ENCODE measurements at regions not wholly inside any gene's neighbourhood (a gene's known extent, or its start where the extent isn't known, plus 50 kb on each side); places are given as distances from the start of the nearest gene placed in this dataset.

GRCh38 chr1:215397843-215398242 lies 169.3 kb upstream of the KCTD3 start:
- DNase-seq: no peak
- POLR2A ChIA-PET (ENCODE audit: unreplicated experiment): no interaction called here
- no peak overlapping the region for H3K4me2 ChIP-seq (ENCODE audit: low read length)
- H3K9me3 ChIP-seq (ENCODE audit: low read length): no peaks in the 10 kb centered on the region
- H3F3A ChIP-seq (ENCODE audit: low read length, unreplicated experiment): no peaks in the 10 kb centered on the region
- no peaks in the 10 kb centered on the region for H3K4me1 ChIP-seq (ENCODE audit: insufficient read depth, low read length)
- ATAC-seq: no peak
- no peaks in the 10 kb centered on the region for H3K27me3 ChIP-seq (ENCODE audit: low read length)
- BruUV-seq (replicated peaks): no TSS peak
- no peaks in the 10 kb centered on the region for H3K79me2 ChIP-seq (ENCODE audit: low read length)
- no peak overlapping the region for H2AFZ ChIP-seq (ENCODE audit: low read length)
- H3K36me3 ChIP-seq (ENCODE audit: low read depth, low read length): no peaks in the 10 kb centered on the region
- H3K9me2 ChIP-seq (replicated peaks; ENCODE audit: low read length): no peaks in the 10 kb centered on the region
- TF ChIP-seq EZH2phosphoT487 (IDR thresholded peaks at IDR 0.05; ENCODE audit: borderline replicate concordance, low read length): no peak
- TF ChIP-seq EZH2 (IDR thresholded peaks at IDR 0.05; ENCODE audit: low read length, unreplicated experiment): no peak
- TF ChIP-seq CTCF (conservative IDR thresholded peaks at IDR 0.05; ENCODE audit: low read depth, low read length): no peak
- intact Hi-C loops (cut with micrococcal nuclease): no loop called here
- H4K20me1 ChIP-seq (ENCODE audit: low read length): no peaks in the 10 kb centered on the region
- H3K4me3 ChIP-seq (ENCODE audit: low read length): no peak overlapping the region
- CTCF ChIA-PET: no interaction called here
- H3K9ac ChIP-seq (ENCODE audit: low read length): no peak overlapping the region
- no peak overlapping the region for H3K27ac ChIP-seq (ENCODE audit: low read length)

GRCh38 chr1:215399787-215400186 lies 167.3 kb upstream of the KCTD3 start:
- H3K4me1 ChIP-seq (ENCODE audit: insufficient read depth, low read length): no peaks in the 10 kb centered on the region
- CTCF ChIA-PET: no interaction called here

GRCh38 chr1:215400741-215401140 lies 166.4 kb upstream of the KCTD3 start:
- ChIA-PET CTCF (no interaction called here), POLR2A (ENCODE audit: unreplicated experiment) (no interaction called here)
- no peaks in the 10 kb centered on the region for H4K20me1 ChIP-seq (ENCODE audit: low read length)
- H3F3A ChIP-seq (ENCODE audit: low read length, unreplicated experiment): no peaks in the 10 kb centered on the region
- no peaks in the 10 kb centered on the region for H3K9me2 ChIP-seq (replicated peaks; ENCODE audit: low read length)
- TF ChIP-seq CTCF (conservative IDR thresholded peaks at IDR 0.05; ENCODE audit: low read depth, low read length) (no peak), EZH2phosphoT487 (IDR thresholded peaks at IDR 0.05; ENCODE audit: borderline replicate concordance, low read length) (no peak), EZH2 (IDR thresholded peaks at IDR 0.05; ENCODE audit: low read length, unreplicated experiment) (no peak)
- H3K4me2 ChIP-seq (ENCODE audit: low read length): no peak overlapping the region
- DNase-seq (no peak), ATAC-seq (no peak)
- H3K4me1 ChIP-seq (ENCODE audit: insufficient read depth, low read length): no peaks in the 10 kb centered on the region
- H3K79me2 ChIP-seq (ENCODE audit: low read length): no peaks in the 10 kb centered on the region
- no peak overlapping the region for H3K9ac ChIP-seq (ENCODE audit: low read length)
- no peak overlapping the region for H3K27ac ChIP-seq (ENCODE audit: low read length)
- intact Hi-C loops (cut with micrococcal nuclease): no loop called here
- no peaks in the 10 kb centered on the region for H3K36me3 ChIP-seq (ENCODE audit: low read depth, low read length)
- H2AFZ ChIP-seq (ENCODE audit: low read length): no peak overlapping the region
- no TSS peak for BruUV-seq (replicated peaks)
- H3K4me3 ChIP-seq (ENCODE audit: low read length): no peak overlapping the region
- H3K27me3 ChIP-seq (ENCODE audit: low read length): no peaks in the 10 kb centered on the region
- H3K9me3 ChIP-seq (ENCODE audit: low read length): no peaks in the 10 kb centered on the region

More at GRCh38 chr1:215399787-215400186, 167.3 kb upstream of the KCTD3 start:
- no peak overlapping the region for H3K9ac ChIP-seq (ENCODE audit: low read length)
- H3K4me3 ChIP-seq (ENCODE audit: low read length): no peak overlapping the region
- H3K4me2 ChIP-seq (ENCODE audit: low read length): no peak overlapping the region
- no peaks in the 10 kb centered on the region for H3K27me3 ChIP-seq (ENCODE audit: low read length)
- no peak overlapping the region for H3K27ac ChIP-seq (ENCODE audit: low read length)
- no TSS peak for BruUV-seq (replicated peaks)
- H2AFZ ChIP-seq (ENCODE audit: low read length): no peak overlapping the region
- intact Hi-C loops (cut with micrococcal nuclease): no loop called here
- no peaks in the 10 kb centered on the region for H3K36me3 ChIP-seq (ENCODE audit: low read depth, low read length)
- H3K9me3 ChIP-seq (ENCODE audit: low read length): no peaks in the 10 kb centered on the region
- POLR2A ChIA-PET (ENCODE audit: unreplicated experiment): no interaction called here
- H3F3A ChIP-seq (ENCODE audit: low read length, unreplicated experiment): no peaks in the 10 kb centered on the region
- H3K9me2 ChIP-seq (replicated peaks; ENCODE audit: low read length): no peaks in the 10 kb centered on the region
- DNase-seq (no peak), ATAC-seq (no peak)
- H3K79me2 ChIP-seq (ENCODE audit: low read length): no peaks in the 10 kb centered on the region
- H4K20me1 ChIP-seq (ENCODE audit: low read length): no peaks in the 10 kb centered on the region
- TF ChIP-seq EZH2phosphoT487 (IDR thresholded peaks at IDR 0.05; ENCODE audit: borderline replicate concordance, low read length) (no peak), EZH2 (IDR thresholded peaks at IDR 0.05; ENCODE audit: low read length, unreplicated experiment) (no peak), CTCF (conservative IDR thresholded peaks at IDR 0.05; ENCODE audit: low read depth, low read length) (no peak)

All from PC-3 (cell line).